ENCODE measurements at regions not wholly inside any gene's neighbourhood (a gene's known extent, or its start where the extent isn't known, plus 50 kb on each side); places are given as distances from the start of the nearest gene placed in this dataset.

DNA sequence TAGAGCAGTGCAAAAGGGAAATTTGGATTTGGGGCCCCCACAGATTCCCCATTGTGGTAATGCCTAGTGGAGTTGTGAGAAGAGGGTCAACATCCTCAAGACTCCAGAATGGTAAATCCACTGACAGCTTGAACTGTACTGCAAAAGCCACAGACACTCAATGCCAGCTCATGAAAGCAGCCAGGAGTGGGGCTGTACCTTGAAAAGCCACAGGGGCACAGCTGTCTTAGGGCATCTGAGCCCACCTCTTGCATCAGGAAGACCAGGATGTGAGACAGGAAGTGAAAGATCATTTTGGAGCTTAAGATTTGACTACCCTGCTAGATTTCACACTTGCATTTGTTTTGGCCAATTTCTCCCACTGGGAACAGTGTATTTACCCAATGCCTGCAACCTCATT, 1548.9 kb upstream of the PCDH20 start:
- no peaks in the 10 kb centered on the region for H3K4me1 ChIP-seq
- H3K9ac ChIP-seq (ENCODE audit: low read depth in 2 of 2, low read length in 2 of 2): no peak overlapping the region
- H3K27ac ChIP-seq: no peak overlapping the region
- no peaks in the 10 kb centered on the region for H3K27me3 ChIP-seq
- no peaks in the 10 kb centered on the region for H3K36me3 ChIP-seq
- no peak overlapping the region for H3K4me3 ChIP-seq
- no peaks in the 10 kb centered on the region for H3K9me3 ChIP-seq
- TF ChIP-seq, protein P1, sequence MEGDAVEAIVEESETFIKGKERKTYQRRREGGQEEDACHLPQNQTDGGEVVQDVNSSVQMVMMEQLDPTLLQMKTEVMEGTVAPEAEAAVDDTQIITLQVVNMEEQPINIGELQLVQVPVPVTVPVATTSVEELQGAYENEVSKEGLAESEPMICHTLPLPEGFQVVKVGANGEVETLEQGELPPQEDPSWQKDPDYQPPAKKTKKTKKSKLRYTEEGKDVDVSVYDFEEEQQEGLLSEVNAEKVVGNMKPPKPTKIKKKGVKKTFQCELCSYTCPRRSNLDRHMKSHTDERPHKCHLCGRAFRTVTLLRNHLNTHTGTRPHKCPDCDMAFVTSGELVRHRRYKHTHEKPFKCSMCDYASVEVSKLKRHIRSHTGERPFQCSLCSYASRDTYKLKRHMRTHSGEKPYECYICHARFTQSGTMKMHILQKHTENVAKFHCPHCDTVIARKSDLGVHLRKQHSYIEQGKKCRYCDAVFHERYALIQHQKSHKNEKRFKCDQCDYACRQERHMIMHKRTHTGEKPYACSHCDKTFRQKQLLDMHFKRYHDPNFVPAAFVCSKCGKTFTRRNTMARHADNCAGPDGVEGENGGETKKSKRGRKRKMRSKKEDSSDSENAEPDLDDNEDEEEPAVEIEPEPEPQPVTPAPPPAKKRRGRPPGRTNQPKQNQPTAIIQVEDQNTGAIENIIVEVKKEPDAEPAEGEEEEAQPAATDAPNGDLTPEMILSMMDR (IDR thresholded peaks at IDR 0.05): no peak
- intact Hi-C loops (cut with DNase I): no loop called here
- no peak for DNase-seq

DNA sequence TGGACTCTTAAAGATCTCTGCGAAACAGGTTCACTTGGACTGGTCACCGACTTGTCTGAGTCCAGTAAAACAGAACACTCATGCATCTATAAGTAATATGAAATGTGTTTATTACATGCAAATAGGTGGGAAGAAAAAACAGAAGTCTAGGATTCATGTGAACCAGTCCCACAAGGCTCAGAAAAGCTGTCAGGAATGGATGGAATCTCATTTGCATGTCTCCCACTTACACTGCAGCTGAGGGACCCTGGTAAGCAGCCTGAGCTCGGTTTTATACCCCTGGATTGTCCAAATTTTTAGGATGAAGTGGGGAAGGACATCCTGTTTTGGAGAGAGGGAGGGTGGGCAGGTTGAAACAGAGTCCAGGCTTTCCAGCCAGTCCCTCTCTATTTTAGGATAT, 1545.1 kb upstream of the PCDH20 start:
- intact Hi-C loops (cut with DNase I): no loop called here
- Histone ChIP-seq H3K27ac (no peak overlapping the region), H3K4me3 (no peak overlapping the region), H3K27me3 (no peaks in the 10 kb centered on the region), H3K36me3 (no peaks in the 10 kb centered on the region), H3K9ac (ENCODE audit: low read depth in 2 of 2, low read length in 2 of 2) (no peak overlapping the region), H3K9me3 (no peaks in the 10 kb centered on the region), H3K4me1 (no peaks in the 10 kb centered on the region)
- no peak for DNase-seq
- TF ChIP-seq, protein P1 (IDR thresholded peaks at IDR 0.05): no peak

DNA sequence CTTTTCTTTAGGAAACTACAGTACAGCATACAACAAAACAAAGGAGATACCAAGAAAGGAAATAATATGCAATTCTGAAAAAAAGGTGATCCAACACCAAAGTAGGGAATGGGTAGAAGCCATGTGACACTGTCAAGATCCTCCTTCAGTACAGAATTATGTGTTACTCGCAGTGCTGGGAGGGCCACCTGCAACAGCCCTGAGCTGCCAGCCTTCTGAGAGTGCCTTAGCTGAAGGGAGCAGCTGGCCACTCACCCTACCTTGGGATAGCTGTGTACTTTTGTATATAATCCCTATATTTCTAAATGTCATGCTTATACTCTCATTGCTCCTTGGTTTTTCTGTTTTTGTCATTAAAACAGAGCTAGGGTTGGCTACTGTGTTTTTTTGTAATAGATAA, 1518.2 kb upstream of the PCDH20 start:
- no peak overlapping the region for H3K4me3 ChIP-seq
- no peaks in the 10 kb centered on the region for H3K4me1 ChIP-seq
- no peaks in the 10 kb centered on the region for H3K36me3 ChIP-seq
- intact Hi-C loops (cut with DNase I): no loop called here
- H3K27ac ChIP-seq: no peak overlapping the region
- no peak overlapping the region for H3K9ac ChIP-seq (ENCODE audit: low read depth in 2 of 2, low read length in 2 of 2)
- no peak for DNase-seq
- H3K27me3 ChIP-seq: no peaks in the 10 kb centered on the region
- H3K9me3 ChIP-seq: no peaks in the 10 kb centered on the region
- TF ChIP-seq, protein P1 (IDR thresholded peaks at IDR 0.05): no peak

DNA sequence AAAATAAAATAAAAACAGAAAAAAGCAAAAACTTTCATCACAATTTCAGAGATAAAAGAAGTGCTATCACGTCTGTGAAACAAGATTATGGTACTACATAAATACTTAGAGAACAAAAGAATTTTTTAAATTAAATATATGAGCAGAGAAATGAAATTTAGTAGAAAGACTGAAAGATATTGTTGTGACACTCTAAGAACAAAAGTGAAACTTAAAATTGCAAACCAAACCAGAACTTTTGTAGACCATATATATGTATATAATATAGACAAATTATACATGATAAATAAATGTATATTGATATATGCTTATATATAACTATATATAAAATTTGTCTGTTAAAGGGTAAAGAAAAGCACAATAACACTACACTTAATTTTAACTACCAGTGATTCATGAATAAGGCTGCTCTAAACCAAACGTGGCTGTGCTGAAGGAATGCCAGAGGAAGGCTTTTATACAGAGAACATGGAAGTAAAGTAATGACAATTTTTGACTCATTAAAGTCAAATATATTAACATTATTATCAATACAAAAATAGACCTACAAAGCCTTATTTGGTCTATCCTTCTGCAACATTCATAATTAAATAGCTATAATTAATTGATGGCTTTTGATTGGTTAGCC, 1516.7 kb upstream of the PCDH20 start:
- Histone ChIP-seq H3K4me1 (no peaks in the 10 kb centered on the region), H3K4me3 (no peak overlapping the region), H3K36me3 (no peaks in the 10 kb centered on the region), H3K9me3 (no peaks in the 10 kb centered on the region), H3K27me3 (no peaks in the 10 kb centered on the region), H3K27ac (no peak overlapping the region), H3K9ac (ENCODE audit: low read depth in 2 of 2, low read length in 2 of 2) (no peak overlapping the region)
- TF ChIP-seq, protein P1 (IDR thresholded peaks at IDR 0.05): no peak
- intact Hi-C loops (cut with DNase I): no loop called here
- no peak for DNase-seq

DNA sequence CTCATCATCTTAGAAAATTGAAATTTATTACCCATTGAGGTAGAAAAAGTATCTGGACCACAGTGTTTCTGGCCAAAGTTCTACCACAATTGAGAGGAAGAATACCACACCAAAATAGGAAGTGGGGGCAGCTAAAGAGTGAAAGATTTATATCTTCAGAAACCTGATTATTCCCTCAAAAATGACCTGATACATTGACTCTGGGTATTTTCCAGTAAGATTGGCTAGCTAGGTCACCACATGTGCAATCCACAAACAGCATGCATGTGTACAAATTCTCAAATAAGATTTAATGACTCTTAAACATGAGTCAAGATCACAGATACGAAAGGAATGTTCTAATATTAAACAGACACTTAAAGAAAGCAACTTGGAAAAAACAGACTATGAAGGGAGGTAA, 1516.2 kb upstream of the PCDH20 start:
- TF ChIP-seq, protein P1 (IDR thresholded peaks at IDR 0.05): no peak
- intact Hi-C loops (cut with DNase I): no loop called here
- H3K27me3 ChIP-seq: no peaks in the 10 kb centered on the region
- DNase-seq: no peak
- no peak overlapping the region for H3K27ac ChIP-seq
- H3K4me3 ChIP-seq: no peak overlapping the region
- no peaks in the 10 kb centered on the region for H3K4me1 ChIP-seq
- no peaks in the 10 kb centered on the region for H3K9me3 ChIP-seq
- no peak overlapping the region for H3K9ac ChIP-seq (ENCODE audit: low read depth in 2 of 2, low read length in 2 of 2)
- no peaks in the 10 kb centered on the region for H3K36me3 ChIP-seq

Data from colonic mucosa (tissue), 4 donors.